B cell (primary cell): ENCODE measurements at regions not wholly inside any gene's neighbourhood (a gene's known extent, or its start where the extent isn't known, plus 50 kb on each side); places are given as distances from the start of the nearest gene placed in this dataset.

Source experiments
- EZH2 ChIP-seq: IDR thresholded peaks from 2 replicates; pipeline ENCODE4 v1.6.1; 2012; ENCODE audit warnings: borderline replicate concordance, low read depth, mild to moderate bottlenecking, moderate library complexity, low read length; ENCODE audit not compliant: insufficient read depth, poor library complexity, severe bottlenecking
- TF ChIP-seq, protein P1 (sequence below): fragments of 200-600 bp; IDR thresholded peaks from one replicate; pipeline ENCODE4 v1.8.0; 2022; ENCODE audit warnings: antibody characterized with exemption, mild to moderate bottlenecking

DNA sequence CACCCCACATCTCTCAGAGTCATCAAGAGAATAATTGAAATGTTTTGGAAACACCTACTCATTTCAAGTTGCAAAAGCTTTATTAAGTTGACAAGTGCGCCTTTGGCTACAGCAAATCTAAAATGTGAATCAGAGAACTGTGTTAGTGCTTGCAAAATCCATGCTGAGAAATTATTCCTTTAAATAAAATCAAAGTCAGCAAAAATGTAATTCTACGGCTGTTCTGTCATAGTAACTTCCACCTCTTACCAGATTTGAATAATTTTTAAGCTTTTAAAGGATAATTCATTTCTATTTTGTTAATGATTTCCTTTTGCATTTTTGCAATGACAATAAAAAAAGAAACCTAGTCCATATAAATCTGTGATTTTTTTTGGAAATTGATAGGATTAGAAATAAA, 1779.1 kb downstream of the STIM2 start:
- TF ChIP-seq, protein P1, sequence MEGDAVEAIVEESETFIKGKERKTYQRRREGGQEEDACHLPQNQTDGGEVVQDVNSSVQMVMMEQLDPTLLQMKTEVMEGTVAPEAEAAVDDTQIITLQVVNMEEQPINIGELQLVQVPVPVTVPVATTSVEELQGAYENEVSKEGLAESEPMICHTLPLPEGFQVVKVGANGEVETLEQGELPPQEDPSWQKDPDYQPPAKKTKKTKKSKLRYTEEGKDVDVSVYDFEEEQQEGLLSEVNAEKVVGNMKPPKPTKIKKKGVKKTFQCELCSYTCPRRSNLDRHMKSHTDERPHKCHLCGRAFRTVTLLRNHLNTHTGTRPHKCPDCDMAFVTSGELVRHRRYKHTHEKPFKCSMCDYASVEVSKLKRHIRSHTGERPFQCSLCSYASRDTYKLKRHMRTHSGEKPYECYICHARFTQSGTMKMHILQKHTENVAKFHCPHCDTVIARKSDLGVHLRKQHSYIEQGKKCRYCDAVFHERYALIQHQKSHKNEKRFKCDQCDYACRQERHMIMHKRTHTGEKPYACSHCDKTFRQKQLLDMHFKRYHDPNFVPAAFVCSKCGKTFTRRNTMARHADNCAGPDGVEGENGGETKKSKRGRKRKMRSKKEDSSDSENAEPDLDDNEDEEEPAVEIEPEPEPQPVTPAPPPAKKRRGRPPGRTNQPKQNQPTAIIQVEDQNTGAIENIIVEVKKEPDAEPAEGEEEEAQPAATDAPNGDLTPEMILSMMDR, result no peak
- no peak for TF ChIP-seq EZH2
